ENCODE measurements at regions not wholly inside any gene's neighbourhood (a gene's known extent, or its start where the extent isn't known, plus 50 kb on each side); places are given as distances from the start of the nearest gene placed in this dataset.

GRCh38 chr6:78700991-78701390, 166.4 kb upstream of the IRAK1BP1 start:
- no peak for TF ChIP-seq POLR2AphosphoS5 (IDR thresholded peaks at IDR 0.05; ENCODE audit: low read depth, low read length)
- no peak for TF ChIP-seq TAF1 (IDR thresholded peaks at IDR 0.05; ENCODE audit: low read depth, low read length)
- no peak for TF ChIP-seq POLR2A (IDR thresholded peaks at IDR 0.05; ENCODE audit: low read depth, low read length)
